GM18858 (cell line): ENCODE measurements at regions not wholly inside any gene's neighbourhood (a gene's known extent, or its start where the extent isn't known, plus 50 kb on each side); places are given as distances from the start of the nearest gene placed in this dataset.
"Not testable (repeated sequence)": the region's sequence is repeated elsewhere in the genome, so short reads cannot be mapped to it uniquely, and the experiment has no call there.

Experiments used
- ATAC-seq: cut with Tn5 transposase; IDR thresholded peaks from one replicate; pipeline ENCODE4 v1.9.1; 2021; ENCODE audit not compliant: unreplicated experiment

- no peak for ATAC-seq
These were observed 518.7 kb downstream of the RWDD3 start for GRCh38 chr1:95752515-95753381.

DNA sequence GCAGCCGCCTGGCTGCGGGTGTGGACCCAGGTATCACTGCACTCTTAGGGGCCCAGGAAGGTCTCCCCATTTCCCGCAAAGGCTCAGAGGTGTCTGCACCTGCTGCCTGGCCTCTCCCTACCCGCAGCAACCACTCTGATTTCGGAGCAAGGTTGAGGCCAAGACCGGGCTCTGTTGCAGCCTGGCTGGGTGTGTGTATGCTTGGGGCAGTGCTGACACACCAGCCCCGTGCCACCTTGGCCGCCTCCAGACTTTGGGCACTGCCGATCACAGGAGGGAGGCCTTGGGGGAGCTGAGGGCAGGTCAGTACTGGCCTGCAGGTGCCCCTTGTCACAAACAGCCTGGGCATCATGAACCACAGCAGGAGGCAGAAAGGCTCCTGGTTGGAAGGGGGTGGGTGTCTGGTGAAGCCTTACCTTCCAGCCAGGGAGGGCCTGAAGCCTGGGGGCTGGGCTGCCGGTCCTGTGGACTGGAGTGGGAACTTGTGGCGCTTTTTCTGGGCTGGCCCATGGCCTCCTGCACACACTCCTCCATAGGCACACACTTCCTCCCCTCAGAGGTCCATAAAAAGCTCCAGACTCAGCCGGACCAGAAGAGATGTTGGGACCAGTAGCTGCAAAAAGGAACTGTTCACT, 519.5 kb downstream of the RWDD3 start:
- ATAC-seq = no peak

- ATAC-seq = no peak
These were observed 520.4 kb downstream of the RWDD3 start for GRCh38 chr1:95754412-95754811.

DNA sequence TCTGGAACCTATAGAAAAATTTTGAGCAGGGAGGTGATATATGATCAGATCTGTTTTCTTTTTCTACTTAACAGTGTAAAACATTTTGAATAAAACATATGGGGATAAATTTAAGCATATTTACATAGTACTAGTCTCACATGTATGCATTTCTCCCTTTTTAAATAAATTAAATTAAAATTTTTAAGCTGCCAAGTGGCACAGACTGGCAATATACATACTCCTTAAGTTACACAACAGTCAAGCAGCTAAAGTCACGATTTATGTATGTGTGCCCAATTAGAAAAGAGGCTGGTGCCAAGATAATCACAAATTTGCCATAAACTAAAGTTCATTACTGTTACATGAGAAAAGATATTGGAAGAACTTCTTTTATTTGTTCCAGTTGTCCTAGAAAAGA, 532.0 kb downstream of the RWDD3 start:
- ATAC-seq = no peak

DNA sequence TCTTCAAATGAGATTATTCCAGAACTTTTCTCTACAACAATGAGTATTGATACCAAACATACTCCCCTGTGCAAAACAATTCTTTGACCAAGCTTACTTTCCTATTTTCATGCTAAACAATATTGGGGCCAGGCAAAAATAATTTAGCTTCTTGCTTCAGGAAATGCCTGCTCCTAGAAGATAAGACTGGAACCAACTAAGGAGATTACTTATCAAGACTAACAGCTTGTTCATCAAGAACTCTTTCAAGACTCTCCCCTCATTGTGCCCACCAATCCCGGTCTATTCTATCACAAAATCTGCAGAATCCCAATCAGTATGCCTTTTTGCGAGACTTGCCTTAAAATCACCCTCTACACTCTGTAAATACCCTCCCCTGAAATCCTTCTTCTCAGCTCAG, 536.6 kb downstream of the RWDD3 start:
- ATAC-seq = no peak

DNA sequence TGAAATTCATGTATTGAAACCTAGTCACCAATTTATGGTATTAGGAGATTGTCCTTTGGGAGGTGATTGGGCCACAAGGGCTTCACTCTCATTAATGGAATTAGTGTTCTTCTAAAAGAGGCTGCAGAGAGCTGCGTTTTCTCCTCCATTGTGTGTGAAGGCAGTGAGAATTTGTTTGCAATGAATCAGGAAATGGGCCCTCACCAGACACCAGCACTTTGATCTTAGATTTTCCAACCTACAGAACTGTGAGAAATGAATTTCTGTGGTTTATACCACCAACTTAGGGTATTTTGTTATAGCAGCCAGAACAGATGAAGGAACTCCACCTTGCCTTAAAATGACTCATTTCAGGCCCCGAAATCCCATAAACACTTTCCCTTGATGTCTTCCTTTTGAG, 544.2 kb downstream of the RWDD3 start:
- no peak for ATAC-seq

GRCh38 chr1:95780836-95781235, 546.8 kb downstream of the RWDD3 start:
- no peak for ATAC-seq

DNA sequence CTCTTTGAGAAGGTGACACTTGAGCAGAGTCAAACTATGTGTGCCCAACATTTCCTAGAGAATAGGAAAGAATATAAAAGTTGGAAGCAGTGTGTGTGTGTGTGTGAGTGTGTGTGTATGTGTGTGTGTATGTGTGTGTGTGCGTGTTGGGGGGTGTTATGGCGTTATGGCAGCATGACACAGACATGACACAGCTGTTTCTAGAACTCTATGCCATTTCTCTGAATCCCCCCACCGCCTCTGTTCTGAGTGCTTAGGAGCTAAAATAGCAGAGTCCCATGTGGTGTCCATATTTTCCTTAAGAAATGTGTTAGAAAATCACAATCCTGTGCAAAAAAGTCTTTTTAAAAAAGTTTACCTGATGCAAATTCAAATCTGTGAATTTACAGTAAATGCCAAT, 556.1 kb downstream of the RWDD3 start:
- ATAC-seq = no peak

DNA sequence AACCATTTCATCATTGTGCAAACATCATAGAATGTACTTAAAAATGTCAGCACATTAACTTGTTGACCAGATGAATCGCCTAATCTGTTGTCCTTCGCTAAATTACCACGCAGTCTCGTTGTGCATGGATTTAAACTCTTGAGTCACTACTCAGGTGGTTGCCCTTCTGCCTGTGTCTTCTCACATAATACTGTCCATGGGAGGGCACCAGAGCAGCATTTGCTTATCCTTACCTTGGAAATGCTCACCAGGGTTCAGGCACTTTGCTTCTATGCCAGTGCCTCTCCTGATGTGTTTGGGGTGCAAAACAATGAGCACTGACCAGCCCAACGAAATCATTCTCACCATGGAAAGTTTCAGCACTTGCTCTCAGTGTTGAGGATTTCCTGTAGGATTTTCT, 559.9 kb downstream of the RWDD3 start:
- ATAC-seq = no peak

DNA sequence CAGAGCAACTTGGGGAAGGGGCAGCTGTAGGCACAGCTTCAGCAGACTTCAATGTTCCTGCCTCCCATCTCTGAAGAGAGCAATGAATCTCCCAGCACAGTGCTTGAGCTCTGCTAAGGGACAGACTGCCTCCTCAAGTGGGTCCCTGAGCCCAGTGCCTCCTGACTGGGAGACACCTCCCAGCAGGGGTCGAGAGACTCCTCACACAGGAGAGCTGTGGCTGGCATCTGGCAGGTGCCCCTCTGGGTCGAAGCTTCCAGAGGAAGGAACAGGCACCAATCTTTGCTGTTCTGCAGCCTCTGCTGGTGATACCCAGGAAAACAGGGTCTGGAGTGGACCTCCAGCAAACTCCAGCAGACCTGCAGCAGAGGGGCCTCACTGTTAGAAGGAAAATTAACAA, 563.8 kb downstream of the RWDD3 start:
- not testable (repeated sequence) for ATAC-seq

DNA sequence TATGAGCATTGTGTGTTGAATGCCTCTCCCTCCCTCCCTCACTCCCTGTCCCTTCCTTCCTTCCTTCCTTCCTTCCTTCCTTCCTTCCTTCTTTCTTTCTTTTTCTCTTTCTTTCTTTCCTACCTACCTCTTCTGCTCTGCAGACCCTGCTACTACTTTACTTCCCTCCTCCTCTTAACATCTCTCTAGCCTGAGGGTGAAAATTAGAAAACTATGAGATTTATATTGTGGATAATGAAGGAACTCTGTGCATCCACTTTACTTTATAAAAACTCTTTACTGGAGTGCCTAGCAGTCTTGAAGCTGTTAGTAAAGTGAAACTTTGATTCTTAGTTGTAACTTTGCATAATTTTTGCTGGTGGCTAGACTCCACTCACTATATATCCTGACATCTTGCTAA, 572.2 kb downstream of the RWDD3 start:
- ATAC-seq = no peak

DNA sequence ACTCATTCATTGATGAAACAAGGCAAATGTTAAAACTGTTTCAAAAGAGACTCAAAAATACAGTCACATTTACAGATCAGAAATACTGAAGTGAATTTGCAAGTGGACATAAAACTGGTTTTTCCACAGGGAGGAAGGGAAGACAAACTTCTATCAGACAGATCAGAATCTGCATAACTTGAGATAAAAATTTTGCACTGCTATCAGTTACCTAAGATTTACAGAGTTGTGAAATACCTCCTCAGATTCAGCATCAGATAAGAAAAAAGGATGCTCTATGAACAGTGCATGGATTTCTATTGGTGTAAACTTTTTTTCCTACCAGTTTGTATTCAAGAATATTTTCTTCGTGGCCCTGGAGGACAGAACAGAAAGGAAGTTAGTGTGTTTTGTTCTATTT, 575.4 kb downstream of the RWDD3 start:
- ATAC-seq = no peak

DNA sequence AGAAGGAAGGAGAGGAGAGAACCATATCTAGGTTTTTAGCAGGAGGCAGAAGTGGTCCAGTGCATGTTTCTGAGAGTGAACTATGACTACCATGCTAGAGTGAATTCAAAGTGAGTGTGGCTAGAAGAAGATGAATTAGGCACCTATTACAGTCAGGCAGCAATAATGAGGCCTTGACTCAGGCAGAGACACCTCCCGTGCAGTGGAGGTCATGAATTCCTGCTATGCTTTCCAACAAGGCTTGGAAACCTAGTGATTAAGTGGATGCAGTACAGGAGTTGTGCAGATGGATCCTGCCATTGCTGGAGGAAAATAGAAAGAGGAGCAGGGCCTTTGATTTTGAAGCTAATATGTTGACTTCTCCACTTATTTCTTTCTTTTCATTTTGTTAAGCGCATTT, 581.5 kb downstream of the RWDD3 start:
- ATAC-seq = no peak

- no peak for ATAC-seq
These were observed 595.5 kb downstream of the RWDD3 start for GRCh38 chr1:95829556-95829955.

DNA sequence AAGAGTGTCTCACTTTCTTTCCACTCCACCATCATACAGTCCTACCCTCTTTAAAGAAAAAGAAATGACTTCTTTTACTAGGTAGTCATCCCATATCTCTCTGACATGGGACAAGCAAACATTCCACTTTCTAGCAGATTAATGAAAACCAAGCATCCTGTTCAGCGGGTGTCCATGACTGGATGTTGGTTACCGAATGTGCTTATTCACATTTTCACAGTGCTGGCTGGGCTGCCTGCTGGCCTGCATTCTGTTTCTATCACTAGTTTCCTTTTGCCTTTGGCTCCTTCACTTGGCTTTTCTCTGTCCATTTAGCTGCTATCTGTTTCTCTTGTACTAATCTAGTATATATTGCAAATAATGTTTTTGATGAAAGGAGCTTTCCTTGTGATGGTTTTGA, 598.4 kb downstream of the RWDD3 start:
- ATAC-seq = no peak

DNA sequence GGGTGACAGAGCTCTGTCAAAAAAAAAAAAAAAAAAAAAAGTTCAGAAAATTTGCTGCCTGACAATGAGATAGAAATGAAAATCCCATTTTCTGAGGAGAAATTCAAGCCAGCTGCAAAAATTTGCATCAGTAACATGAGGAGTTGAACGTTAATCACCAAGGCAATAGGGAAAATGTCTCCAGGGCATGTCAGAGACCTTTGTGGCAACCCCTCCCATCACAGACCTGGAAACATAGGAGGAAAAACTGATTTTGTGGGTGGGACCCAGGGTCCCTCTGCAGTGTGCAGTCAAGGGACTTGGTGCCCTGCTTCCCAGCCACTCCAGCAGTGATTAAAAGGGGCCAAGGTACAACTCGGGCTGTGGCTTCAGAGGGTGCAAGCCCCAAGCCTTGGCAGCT, 615.4 kb downstream of the RWDD3 start:
- ATAC-seq = no peak

- ATAC-seq = no peak
These were observed 616.2 kb downstream of the RWDD3 start for GRCh38 chr1:95850165-95850649.

GRCh38 chr1:95850763-95851162, 616.8 kb downstream of the RWDD3 start:
- no peak for ATAC-seq

DNA sequence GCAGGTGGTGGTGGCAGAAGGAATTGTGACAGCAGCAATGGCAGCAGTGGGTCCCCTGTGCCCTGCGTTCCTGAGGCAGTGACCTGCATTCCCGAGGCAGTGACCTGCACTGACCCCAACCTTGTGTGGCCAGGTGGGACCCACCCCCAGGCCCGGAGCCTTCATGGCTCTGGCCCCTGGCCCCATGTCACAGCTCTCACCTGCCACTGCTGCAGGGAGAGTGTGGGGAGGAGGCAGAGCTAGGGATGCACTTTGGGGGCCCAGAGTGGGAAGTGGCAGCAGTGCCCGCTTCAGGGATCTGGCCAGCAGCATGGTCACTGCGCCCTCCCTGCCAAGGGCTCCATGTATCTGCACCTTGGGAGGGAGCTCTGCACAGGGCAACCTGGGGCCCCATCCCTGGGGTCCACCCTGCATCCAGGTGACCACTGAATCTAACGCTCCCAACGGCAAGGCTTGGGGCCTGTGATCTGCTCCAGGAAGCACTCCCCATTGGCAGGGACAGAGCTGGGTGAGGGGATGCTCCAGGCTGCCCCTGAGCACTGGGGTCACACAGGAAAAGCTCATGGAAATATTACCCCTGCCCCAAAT, 618.6 kb downstream of the RWDD3 start:
- no peak for ATAC-seq

GRCh38 chr1:95854457-95854856, 620.4 kb downstream of the RWDD3 start:
- ATAC-seq = no peak

DNA sequence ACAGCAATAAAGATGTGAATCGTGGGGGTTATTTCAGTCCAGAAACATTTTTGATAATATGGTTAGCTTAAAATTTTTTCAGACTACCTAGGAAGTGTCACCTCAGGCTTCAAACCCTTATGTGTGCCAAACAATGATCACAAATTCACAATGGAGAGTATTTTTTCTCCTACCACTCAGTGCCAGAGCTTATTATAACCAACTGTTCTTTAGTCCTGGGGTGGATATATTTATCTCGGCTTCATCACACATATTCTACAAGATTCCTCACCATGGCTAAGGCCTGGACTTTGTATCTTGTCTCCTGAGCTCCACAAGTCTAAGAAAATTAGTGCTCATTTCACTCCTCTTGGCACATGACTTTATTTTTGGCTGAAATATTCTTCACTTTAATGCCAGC, 629.1 kb downstream of the RWDD3 start:
- ATAC-seq = no peak

DNA sequence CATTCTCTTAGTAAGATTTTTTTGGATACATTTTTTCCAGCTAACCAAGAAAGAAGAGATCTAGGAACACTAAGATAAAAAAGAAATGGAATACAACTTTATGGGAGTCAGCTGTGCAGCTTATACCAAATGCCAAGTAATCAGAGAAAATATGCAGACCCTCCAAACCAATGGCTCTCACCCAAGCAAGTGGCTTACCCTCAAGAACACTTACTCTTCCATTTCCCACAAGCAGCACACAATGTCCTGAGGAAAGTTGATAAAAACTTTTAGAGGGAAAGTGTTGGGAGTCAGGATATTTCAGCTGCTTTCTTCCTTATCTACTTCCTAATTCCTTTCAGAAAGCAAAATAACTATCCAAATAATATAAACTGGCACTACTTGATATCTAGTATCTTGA, 631.8 kb downstream of the RWDD3 start:
- no peak for ATAC-seq
